ENCODE measurements at regions not wholly inside any gene's neighbourhood (a gene's known extent, or its start where the extent isn't known, plus 50 kb on each side); places are given as distances from the start of the nearest gene placed in this dataset.

GRCh38 chr7:50854247-50854646 lies 71.6 kb upstream of the GRB10 start:
- no peaks in the 10 kb centered on the region for H3K9me3 Mint-ChIP-seq (ENCODE audit: low read depth)
- TF ChIP-seq, protein P1, sequence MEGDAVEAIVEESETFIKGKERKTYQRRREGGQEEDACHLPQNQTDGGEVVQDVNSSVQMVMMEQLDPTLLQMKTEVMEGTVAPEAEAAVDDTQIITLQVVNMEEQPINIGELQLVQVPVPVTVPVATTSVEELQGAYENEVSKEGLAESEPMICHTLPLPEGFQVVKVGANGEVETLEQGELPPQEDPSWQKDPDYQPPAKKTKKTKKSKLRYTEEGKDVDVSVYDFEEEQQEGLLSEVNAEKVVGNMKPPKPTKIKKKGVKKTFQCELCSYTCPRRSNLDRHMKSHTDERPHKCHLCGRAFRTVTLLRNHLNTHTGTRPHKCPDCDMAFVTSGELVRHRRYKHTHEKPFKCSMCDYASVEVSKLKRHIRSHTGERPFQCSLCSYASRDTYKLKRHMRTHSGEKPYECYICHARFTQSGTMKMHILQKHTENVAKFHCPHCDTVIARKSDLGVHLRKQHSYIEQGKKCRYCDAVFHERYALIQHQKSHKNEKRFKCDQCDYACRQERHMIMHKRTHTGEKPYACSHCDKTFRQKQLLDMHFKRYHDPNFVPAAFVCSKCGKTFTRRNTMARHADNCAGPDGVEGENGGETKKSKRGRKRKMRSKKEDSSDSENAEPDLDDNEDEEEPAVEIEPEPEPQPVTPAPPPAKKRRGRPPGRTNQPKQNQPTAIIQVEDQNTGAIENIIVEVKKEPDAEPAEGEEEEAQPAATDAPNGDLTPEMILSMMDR (IDR thresholded peaks at IDR 0.05) = no peak
- DNase-seq (ENCODE audit: low spot score) = no peak
- H3K36me3 Mint-ChIP-seq (ENCODE audit: low read depth) = no peaks in the 10 kb centered on the region
- H3K4me3 Mint-ChIP-seq (ENCODE audit: unreplicated experiment) = no peak overlapping the region
- peaks cover 4% of the 10 kb centered on the region for H3K27me3 Mint-ChIP-seq (ENCODE audit: low read depth)
- no peaks in the 10 kb centered on the region for H3K4me1 Mint-ChIP-seq (ENCODE audit: low read depth)
- no peak overlapping the region for H3K27ac Mint-ChIP-seq (ENCODE audit: unreplicated experiment)

GRCh38 chr7:50853311-50853710 lies 70.6 kb upstream of the GRB10 start:
- no peak overlapping the region for H3K4me3 Mint-ChIP-seq (ENCODE audit: unreplicated experiment)
- TF ChIP-seq, protein P1 (IDR thresholded peaks at IDR 0.05) = no peak
- no peaks in the 10 kb centered on the region for H3K4me1 Mint-ChIP-seq (ENCODE audit: low read depth)
- H3K27ac Mint-ChIP-seq (ENCODE audit: unreplicated experiment) = no peak overlapping the region
- no peak for DNase-seq (ENCODE audit: low spot score)
- peaks cover 4% of the 10 kb centered on the region for H3K27me3 Mint-ChIP-seq (ENCODE audit: low read depth)
- H3K9me3 Mint-ChIP-seq (ENCODE audit: low read depth) = no peaks in the 10 kb centered on the region
- H3K36me3 Mint-ChIP-seq (ENCODE audit: low read depth) = no peaks in the 10 kb centered on the region

- Mint-ChIP-seq H3K4me3 (ENCODE audit: unreplicated experiment) (no peak overlapping the region), H3K27me3 (ENCODE audit: low read depth) (peaks cover 5% of the 10 kb centered on the region), H3K4me1 (ENCODE audit: low read depth) (no peaks in the 10 kb centered on the region), H3K36me3 (ENCODE audit: low read depth) (no peaks in the 10 kb centered on the region), H3K9me3 (ENCODE audit: low read depth) (no peaks in the 10 kb centered on the region), H3K27ac (ENCODE audit: unreplicated experiment) (no peak overlapping the region)
- no peak for DNase-seq (ENCODE audit: low spot score)
- TF ChIP-seq, protein P1 (IDR thresholded peaks at IDR 0.05) = no peak
Measured at GRCh38 chr7:50852901-50853300, 70.2 kb upstream of the GRB10 start.

- H3K4me1 Mint-ChIP-seq (ENCODE audit: low read depth) = no peaks in the 10 kb centered on the region
- H3K36me3 Mint-ChIP-seq (ENCODE audit: low read depth) = no peaks in the 10 kb centered on the region
- TF ChIP-seq, protein P1 (IDR thresholded peaks at IDR 0.05) = no peak
- no peak overlapping the region for H3K27ac Mint-ChIP-seq (ENCODE audit: unreplicated experiment)
- H3K9me3 Mint-ChIP-seq (ENCODE audit: low read depth) = no peaks in the 10 kb centered on the region
- peaks cover 5% of the 10 kb centered on the region for H3K27me3 Mint-ChIP-seq (ENCODE audit: low read depth)
- no peak for DNase-seq (ENCODE audit: low spot score)
- no peak overlapping the region for H3K4me3 Mint-ChIP-seq (ENCODE audit: unreplicated experiment)
Measured at GRCh38 chr7:50851891-50852290, 69.2 kb upstream of the GRB10 start.

- H3K27ac Mint-ChIP-seq (ENCODE audit: unreplicated experiment) = no peak overlapping the region
- no peaks in the 10 kb centered on the region for H3K9me3 Mint-ChIP-seq (ENCODE audit: low read depth)
- H3K4me1 Mint-ChIP-seq (ENCODE audit: low read depth) = no peaks in the 10 kb centered on the region
- peaks cover 5% of the 10 kb centered on the region for H3K27me3 Mint-ChIP-seq (ENCODE audit: low read depth)
- DNase-seq (ENCODE audit: low spot score) = no peak
- no peak overlapping the region for H3K4me3 Mint-ChIP-seq (ENCODE audit: unreplicated experiment)
- TF ChIP-seq, protein P1 (IDR thresholded peaks at IDR 0.05) = no peak
- H3K36me3 Mint-ChIP-seq (ENCODE audit: low read depth) = no peaks in the 10 kb centered on the region
Measured at GRCh38 chr7:50851451-50851850, 68.8 kb upstream of the GRB10 start.
